GM21423 (cell line): ENCODE measurements at regions not wholly inside any gene's neighbourhood (a gene's known extent, or its start where the extent isn't known, plus 50 kb on each side); places are given as distances from the start of the nearest gene placed in this dataset.
"Not testable (repeated sequence)": the region's sequence is repeated elsewhere in the genome, so short reads cannot be mapped to it uniquely, and the experiment has no call there.

Experiments used
- ATAC-seq: cut with Tn5 transposase; IDR thresholded peaks from one replicate; pipeline ENCODE4 v1.9.1; 2021; ENCODE audit warnings: mild to moderate bottlenecking, moderate library complexity; ENCODE audit not compliant: unreplicated experiment

DNA sequence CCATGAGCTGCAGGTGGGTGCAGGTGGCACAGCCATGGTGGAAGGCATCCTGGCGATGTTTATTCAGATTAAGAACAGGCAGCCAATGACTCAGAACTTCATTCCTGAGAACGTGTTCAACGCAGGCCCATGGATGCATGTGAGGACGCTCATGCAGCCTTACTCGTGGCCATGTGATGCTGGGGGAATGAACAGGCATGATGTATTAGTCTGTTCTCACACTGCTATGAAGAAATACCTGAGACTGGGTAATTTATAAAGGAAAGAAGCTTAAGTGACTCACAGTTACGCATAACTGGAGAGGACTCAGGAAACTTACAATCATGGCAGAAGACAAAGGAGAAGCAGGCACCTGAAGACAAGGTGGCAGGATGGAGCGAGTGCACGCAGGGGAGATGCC lies 146.6 kb downstream of the RNASET2 start:
- no peak for ATAC-seq

DNA sequence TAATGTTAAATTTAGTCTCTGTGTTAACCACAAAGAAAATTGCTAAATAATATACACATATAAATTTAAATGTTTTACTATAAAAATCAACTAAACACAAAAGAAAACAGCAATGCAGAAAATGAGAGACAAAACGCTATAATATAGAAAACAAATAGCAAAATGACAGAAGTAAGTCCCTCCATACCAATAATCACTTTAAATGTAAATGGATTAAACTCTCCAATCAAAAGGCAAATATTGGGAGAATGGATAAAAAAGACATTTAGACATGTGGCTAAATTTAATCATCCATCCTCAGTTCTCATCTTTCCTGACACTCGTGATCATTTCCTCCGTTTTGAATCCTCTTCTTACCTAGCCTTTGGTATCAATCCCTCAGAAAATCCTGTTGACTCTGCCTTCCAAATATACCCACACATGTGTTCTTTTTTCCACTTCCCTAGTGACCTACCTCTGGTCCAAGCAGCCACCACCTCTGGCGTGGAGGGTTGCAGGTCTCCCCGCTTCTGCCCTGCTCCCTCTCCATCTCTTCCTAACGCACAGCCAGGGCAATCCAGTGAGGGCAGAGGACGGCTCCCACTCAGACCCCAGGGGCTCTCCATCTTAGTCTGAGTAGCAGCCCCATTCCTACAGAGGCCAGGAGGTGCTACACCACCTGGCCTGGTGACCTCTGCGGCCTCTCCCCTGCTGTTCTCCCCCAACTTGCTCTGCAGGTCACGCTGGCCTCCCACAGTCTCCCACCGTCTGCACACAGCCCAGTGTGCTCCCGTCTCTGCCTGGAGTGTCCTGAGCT lies 149.2 kb downstream of the RNASET2 start:
- no peak for ATAC-seq

DNA sequence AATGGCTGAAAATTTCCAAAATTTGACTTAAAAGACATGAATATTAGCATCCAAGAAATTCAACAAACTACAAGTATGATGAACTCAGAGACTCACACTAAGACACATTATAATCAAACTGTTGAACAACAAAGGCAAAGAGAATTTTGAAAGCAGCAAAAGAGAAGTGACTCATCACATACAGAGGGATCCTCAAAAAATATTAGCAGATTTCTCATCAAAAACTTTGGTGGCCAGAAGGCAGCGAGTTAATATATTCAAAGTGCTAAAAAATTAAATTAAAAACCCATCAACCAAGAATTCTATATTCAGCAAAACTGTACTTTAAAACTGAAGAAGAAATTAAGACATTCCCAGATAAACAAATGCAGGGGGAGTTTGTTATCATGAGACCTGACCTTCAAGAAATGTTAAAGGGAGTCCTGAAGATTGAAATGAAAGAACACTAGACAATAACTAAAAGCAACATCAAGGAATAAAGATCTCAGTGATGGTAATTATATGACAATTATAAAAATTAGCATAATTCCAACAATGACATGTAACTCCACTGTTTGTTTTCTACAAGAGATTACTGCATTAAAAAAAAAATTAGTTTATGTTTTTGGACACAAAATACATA lies 150.0 kb downstream of the RNASET2 start:
- ATAC-seq, result no peak

DNA sequence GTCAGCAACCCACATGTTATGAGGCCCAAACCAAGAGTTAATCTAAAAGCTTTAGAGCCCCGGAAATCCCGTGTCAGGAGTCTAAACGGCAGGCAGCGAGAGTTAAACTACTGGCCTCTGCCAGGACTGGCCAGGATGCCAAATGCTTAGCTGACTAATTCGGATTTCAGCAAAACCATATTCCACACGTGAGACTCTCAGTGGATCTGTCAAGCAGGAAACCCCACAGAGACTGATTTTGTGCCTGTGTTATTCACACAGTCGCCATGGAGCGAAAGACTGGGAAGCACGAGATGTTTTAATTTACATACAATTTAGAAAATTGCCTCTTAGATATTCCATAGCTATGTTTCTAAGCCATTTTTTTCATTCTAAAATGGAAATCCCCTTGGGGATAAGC lies 152.9 kb downstream of the RNASET2 start:
- ATAC-seq, result no peak

DNA sequence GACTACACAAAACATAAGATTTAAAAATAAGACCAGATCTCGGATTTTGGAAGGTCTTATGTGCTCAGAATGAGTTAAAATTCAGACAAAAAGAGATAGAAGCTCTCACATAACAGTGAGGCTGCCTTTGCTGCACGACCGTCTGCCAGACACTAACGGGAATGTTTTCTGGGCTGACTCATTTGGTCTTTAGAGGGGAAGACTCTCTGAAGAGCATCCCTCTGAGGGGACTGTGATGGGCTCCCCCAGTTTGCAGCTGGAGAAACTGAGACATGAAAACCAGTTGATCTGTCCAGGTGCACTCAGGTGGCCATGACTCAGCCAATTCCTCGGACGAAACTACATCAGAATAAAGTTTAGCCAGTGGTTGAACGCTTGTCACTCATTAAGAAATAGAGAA lies 153.9 kb downstream of the RNASET2 start:
- no peak for ATAC-seq

DNA sequence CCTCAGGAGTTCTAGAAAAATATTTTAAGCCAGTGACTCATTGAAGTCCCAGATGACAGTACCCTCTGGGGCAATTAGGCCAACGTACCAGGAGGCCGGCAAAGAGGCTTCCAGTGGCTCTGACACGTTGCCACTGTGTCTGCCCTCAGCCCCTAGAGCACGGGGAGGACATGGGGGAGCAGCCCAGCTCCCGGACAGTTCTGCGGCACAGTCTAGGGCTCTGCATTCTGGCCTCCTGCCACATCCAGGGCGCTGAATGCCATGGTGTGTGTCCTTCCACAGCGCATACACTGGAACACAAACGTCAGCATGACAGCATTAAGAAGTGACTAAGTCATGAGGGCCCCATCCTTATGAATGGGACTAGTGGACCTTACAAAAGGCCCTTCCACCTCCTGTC lies 156.2 kb downstream of the RNASET2 start:
- ATAC-seq, result no peak

DNA sequence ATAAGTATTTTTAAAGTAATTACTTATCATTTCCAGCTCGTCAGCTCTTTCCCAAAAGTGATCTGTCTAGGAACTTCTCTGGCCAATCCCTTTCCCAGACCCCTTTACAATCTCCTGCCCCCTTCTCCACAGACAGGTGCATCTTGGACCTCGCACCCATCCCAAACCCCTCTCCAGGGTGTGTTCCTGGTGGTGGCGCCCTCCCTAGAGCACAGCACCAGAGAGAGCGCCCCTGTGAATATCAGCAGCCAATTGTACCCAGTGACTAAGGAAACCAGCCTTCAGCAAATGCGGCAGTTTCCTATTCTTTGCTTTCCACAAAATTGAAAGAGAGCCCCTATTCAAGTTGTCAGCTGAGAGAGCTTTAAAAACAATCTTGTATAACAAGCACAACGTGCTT lies 157.7 kb downstream of the RNASET2 start:
- ATAC-seq, result no peak

DNA sequence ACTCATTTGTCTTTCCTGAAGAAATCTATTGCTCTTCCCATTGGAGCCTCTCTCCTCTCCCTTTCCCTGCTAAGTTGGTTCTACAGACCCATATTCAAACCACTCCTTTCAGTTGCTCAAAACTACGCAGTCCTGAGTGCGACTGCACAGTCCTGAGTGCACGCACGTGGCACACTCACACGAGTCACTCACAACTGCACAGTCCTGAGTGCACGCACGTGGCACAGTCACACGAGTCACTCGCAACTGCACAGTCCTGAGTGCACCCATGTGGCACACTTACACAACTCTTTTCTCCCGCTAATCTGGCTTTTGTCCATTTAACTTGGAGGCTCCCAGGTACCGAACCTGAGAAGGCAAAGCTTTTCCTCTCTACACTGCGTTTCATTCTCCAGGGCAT lies 159.7 kb downstream of the RNASET2 start:
- ATAC-seq, result no peak

DNA sequence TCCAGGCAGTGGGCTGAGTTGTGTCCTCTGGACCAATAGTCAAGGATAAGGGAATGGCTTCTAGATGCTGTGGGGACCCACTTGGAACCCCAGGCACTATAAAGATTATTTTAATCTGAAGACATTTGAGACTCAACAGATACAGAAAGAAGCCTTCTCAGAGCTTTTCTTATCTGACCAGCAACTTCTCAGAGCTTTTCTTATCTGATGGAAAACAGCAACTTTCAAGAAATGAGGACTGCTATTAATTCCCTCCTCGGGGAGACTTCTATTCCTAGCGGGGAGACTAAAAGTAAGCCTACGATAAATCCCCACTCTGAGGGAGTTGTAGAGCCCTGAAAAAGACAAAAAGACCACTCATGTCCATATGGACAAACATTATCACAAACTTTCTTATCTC lies 160.5 kb downstream of the RNASET2 start:
- no peak for ATAC-seq

DNA sequence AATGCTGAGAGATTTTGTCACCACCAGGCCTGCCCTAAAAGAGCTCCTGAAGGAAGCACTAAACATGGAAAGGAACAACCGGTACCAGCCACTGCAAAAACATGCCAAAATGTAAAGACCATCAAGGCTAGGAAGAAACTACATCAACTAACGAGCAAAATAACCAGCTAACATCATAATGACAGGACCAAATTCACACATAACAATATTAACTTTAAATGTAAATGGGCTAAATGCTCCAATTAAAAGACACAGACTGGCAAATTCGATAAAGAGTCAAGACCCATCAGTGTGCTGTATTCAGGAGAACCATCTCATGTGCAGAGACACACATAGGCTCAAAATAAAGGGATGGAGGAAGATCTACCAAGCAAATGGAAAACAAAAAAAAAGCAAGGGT lies 163.8 kb upstream of the RPS6KA2 start:
- not testable (repeated sequence) for ATAC-seq

DNA sequence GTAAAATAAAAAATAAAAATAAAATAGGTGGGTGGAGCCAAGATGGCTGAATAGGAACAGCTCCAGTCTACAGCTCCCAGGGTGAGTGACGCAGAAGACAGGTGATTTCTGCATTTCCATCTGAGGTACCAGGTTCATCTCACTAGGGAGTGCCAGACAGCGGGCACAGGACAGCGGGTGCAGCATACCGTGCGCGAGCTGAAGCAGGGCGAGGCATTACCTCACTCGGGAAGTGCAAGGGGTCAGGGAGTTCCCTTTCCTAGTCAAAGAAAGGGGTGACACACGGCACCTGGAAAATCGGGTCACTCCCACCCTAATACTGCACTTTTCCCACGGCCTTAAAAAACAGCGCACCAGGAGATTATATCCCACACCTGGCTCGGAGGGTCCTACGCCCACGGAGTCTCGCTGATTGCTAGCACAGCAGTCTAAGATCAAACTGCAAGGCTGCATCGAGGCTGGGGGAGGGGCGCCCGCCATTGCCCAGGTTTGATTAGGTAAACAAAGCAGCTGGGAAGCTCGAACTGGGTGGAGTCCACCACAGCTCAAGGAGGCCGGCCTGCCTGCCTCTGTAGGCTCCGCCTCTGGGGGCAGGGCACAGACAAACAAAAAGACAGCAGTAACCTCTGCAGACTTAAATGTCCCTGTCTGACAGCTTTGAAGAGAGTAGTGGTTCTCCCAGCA lies 161.9 kb upstream of the RPS6KA2 start:
- ATAC-seq, result not testable (repeated sequence)

DNA sequence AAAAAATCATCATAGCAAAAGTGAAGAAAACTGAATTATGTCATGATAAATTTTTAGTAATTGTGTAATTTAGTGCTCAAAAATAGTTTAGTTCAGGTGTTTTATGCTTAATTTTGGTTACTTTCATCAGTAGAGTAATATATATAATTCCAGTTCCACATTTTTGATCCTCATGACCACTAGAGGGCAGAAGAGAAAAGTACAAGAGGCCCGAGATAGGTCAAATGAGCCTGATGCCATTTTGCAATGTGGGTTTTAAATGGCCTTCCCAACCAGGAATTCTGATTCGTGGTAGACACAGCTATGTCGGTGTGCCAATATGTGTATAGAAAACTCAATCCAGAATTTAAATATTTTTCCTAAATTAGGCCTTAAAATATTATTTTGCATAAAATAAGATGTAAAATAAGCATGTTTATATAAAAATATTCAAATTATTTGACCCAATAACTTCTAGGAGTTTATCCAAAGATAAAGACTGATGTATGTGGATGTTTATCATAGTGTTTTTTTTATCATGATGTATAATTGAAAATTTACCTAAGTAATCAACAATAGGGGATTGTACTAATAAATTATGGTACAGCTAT lies 159.7 kb upstream of the RPS6KA2 start:
- no peak for ATAC-seq

DNA sequence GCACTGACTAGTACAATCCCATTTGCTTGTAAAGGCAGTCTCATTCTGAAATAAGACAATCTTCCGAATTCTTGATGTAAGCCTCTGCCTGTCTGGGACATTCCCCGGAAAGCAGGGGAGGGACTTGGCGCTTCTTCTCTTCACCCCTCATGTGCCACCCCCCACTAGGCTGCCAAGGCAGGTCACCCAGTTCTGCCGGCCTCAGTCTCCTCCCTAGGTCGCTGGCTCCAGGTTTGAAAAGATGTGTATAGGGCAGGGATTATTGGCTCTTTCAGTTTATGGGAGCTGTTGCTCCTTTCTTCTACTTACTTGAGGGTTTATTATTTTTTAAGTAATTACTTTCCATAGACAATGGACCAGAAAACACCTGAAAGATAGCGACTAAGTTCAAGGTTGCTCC lies 158.1 kb upstream of the RPS6KA2 start:
- ATAC-seq, result no peak

DNA sequence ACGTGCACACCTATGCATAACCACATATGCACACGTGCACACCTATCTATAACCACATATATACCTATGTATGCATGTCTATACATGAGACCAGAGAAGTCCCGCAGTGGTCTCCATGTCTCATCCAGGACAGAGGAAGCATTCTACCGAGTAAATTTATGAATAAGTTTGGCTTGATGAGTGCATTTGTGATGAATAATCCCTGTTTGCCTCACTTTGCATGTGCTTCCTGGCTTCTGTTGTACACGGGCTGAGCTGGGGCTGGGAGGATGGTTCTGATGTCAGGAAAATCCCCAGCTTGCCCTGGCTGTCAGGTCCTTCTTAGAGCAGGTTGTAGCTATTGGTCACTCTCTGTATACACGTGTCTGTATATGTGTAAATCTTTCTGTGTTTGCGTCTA lies 157.6 kb upstream of the RPS6KA2 start:
- no peak for ATAC-seq

DNA sequence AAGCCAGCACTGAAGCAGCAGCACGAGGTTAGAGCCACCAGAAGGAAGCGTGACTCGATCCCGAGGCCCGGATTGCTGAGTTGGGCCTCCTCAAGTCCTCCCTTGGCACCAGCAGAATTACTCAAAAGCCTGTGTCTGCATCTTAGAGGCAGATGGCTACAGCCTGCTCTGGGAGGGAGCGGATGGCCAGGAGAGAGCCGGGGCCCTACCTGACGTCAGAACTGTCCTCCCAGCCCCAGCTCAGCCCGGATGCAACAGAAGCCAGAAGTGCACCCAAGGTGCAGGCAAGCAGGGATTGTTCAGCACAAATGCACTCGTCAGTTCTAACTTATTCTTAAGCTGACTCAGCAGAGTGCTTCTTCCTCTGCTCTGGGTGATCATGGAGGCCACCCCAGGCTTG lies 155.5 kb upstream of the RPS6KA2 start:
- no peak for ATAC-seq

DNA sequence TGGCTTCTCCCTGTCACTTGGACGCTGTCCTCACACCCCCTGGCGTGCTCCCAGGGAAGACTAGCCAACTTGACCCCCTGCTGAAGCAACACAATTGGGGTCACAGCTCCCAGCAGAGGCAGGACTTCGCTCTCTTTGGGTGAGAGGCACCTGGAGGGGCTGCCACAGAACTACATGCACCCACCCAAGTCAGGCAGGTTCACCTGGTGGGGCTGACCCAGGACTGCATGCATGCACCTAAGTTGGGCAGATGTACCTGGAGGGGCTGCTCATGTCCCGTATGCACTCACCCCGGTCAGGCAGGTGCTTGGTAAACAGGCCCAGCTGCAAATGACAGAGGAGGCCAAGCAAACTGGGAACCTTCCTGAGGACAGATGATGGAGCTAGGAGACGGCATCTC lies 154.3 kb upstream of the RPS6KA2 start:
- ATAC-seq, result no peak

DNA sequence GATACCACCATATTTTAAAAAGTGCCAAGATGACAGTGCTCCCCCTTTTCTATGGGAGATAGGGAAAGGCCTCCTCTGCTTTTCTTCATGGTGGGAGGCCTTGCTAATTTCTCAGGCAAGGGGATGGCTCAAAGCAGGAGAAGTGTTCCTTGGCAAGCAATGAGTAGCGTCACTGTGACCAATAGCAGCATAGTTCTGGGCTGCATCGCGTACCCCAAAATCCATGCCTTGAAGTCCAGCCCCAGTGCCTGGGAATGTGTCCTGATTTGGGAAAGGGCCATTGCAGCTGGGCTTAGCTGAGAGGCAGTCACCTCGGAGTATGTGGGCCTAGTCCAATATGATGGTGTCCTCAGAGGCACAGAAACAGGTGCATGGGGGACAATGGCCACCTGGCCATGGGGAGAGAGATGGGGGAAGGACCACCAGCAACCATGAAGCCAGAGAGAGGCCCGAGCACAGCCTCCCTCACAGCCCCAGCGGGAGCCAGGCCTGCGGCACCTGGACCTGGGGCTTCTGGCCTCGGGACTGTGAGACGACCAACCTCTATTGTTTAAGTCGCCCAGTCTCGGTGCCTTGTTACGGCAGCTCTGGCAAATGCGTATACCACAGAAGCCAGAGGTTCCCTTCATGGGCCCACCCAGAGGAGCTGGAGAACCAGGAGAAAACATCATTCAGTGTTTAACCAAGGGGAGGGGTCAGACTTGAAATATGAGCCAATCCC lies 153.1 kb upstream of the RPS6KA2 start:
- no peak for ATAC-seq

DNA sequence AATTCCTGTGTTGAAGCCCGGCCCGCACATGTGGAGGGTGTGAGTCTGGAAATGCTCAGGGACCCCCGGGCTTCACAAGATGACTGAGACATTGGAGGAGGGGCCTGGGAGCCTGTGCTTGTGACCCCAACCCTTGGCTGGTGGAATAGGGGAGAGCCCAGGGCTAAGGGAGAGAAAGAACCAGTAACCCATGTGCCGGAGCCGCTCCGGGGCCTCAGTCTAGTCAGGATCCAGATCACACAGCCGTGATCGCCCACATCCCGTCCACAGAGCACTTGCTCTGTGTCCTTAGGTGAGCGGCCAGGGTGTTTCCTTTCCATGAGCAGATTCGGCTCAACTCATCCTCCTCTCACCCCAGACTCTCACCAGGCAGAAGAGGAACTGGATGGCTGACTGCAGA lies 152.3 kb upstream of the RPS6KA2 start:
- ATAC-seq, result no peak

DNA sequence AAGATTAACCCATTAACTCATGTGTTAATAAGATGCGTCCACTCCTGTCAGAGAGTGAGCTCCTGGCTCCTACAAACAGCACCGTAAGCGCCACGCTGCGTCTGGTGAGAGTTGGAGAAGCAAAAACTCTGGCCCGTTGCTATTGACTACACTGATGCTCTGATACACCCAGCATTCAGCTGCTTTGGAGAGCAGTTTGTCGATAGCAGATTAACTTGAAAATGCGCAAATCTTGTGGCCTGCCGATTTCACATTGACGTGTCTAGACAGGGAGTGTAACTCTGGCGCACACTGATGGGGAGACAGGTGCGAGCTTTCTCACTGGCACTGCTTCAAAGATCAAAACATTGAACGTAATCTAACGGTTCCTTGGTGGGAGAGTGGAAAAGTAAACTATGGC lies 151.7 kb upstream of the RPS6KA2 start:
- ATAC-seq, result no peak

DNA sequence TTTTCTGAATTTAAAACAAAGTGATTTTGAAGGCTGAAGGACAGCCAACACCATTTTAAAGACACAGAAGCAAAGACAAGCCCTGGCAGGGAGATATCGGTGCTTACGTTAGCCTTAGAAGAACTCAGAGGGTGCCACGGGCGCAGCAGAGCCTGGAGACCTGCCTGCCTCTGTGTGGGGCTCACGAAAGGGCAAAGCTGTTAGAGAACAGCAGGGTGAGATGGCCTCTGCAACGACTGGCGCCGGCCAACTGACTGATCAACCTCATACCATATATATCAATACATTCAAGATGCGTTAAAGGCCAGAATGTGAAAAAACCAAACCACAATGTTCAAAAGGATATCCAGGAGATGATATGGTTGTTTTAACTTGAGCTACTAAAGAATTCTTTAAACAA lies 151.0 kb upstream of the RPS6KA2 start:
- no peak for ATAC-seq

DNA sequence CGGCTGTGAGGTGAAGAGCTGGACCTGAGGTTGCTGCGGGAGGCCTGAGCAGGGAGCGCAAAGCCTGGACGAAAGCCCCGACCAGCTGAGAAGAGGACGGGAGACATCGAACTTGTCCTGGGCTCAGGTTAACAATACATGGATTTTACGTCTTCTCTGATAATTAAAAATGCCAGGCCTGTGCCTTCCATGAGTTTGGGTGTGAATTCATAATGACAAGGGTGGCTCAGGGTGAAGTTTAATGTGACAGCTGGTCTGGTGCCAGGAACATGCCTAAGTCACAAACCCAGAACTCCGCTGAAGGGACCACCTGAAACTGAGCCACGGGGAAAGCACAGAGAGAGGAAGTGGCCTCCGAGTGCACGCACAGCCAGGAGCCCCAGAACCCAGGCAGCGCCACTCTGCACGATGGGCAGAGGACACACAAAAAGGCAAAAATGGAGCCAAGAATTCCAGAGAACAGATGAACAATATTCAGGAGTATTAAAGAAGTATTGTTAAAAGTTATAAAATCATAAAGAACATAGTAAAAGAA lies 150.1 kb upstream of the RPS6KA2 start:
- ATAC-seq, result no peak
